ENCODE measurements at regions not wholly inside any gene's neighbourhood (a gene's known extent, or its start where the extent isn't known, plus 50 kb on each side); places are given as distances from the start of the nearest gene placed in this dataset.

DNA sequence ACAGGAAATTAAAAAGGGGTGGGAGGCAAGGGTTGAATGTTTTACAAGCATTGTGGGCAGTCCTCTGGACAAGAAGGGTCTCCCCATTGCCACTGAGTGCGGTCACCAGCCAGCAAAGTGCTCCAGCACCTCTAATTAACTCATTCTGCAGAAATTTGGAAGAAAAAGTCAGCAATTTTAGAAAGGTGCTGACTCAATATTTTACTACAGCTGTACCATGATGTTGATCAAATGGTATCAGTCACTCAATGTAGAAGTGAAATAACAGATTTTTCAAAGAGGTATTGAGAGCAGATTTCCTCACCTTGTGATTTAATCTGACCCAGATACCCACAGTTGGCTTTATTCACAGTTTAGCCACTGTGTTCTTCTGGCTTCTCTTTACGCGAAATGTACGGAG, 96.7 kb downstream of the PMP22 start:
- H4K20me1 ChIP-seq (ENCODE audit: insufficient read depth, low read length), result no peaks in the 10 kb centered on the region
- H3K27ac ChIP-seq (ENCODE audit: low read length), result no peak overlapping the region
- H3K4me3 ChIP-seq (ENCODE audit: low read length), result no peak overlapping the region
- no peaks in the 10 kb centered on the region for H3K27me3 ChIP-seq (ENCODE audit: low read depth, low read length)
- no peak overlapping the region for H3K9ac ChIP-seq (ENCODE audit: low read length)
- no peaks in the 10 kb centered on the region for H3K36me3 ChIP-seq (replicated peaks; ENCODE audit: low read depth, low read length)
- H3K4me2 ChIP-seq (ENCODE audit: low read length), result no peak overlapping the region
- no peak overlapping the region for H2AFZ ChIP-seq (ENCODE audit: low read depth, low read length)
- no peaks in the 10 kb centered on the region for H3K9me3 ChIP-seq (ENCODE audit: insufficient read depth, low read length)
- H3K4me1 ChIP-seq (ENCODE audit: low read length), result no peaks in the 10 kb centered on the region
- TF ChIP-seq EZH2phosphoT487 (IDR thresholded peaks at IDR 0.05; ENCODE audit: low read depth), result no peak
- TF ChIP-seq, protein P1, sequence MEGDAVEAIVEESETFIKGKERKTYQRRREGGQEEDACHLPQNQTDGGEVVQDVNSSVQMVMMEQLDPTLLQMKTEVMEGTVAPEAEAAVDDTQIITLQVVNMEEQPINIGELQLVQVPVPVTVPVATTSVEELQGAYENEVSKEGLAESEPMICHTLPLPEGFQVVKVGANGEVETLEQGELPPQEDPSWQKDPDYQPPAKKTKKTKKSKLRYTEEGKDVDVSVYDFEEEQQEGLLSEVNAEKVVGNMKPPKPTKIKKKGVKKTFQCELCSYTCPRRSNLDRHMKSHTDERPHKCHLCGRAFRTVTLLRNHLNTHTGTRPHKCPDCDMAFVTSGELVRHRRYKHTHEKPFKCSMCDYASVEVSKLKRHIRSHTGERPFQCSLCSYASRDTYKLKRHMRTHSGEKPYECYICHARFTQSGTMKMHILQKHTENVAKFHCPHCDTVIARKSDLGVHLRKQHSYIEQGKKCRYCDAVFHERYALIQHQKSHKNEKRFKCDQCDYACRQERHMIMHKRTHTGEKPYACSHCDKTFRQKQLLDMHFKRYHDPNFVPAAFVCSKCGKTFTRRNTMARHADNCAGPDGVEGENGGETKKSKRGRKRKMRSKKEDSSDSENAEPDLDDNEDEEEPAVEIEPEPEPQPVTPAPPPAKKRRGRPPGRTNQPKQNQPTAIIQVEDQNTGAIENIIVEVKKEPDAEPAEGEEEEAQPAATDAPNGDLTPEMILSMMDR (IDR thresholded peaks at IDR 0.05; ENCODE audit: low read depth, low read length), result no peak
- H3K79me2 ChIP-seq (ENCODE audit: low read length), result no peaks in the 10 kb centered on the region

DNA sequence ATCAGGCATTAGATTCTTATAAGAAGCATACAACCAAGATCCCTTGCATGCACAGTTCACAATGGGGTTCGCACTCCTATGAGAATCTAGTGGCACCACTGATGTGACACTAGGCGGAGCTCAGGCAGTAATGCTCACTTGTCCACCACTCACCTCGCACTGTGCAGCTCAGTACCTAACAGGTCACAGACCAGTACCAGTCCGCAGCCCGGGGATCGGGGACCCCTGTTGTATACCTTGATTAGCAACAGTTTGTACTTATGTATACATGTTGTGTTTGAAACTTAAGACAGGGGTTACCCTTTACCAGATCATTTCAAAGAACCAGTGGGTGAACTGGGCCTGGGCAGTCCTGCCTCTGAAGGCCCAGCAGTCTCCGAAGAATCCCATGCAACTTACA, 103.7 kb downstream of the PMP22 start:
- Histone ChIP-seq H3K4me1 (ENCODE audit: low read length) (no peaks in the 10 kb centered on the region), H3K27ac (ENCODE audit: low read length) (no peak overlapping the region), H3K9me3 (ENCODE audit: insufficient read depth, low read length) (no peaks in the 10 kb centered on the region), H3K4me2 (ENCODE audit: low read length) (no peak overlapping the region), H3K9ac (ENCODE audit: low read length) (no peak overlapping the region), H3K4me3 (ENCODE audit: low read length) (no peak overlapping the region), H4K20me1 (ENCODE audit: insufficient read depth, low read length) (no peaks in the 10 kb centered on the region), H3K27me3 (ENCODE audit: low read depth, low read length) (no peaks in the 10 kb centered on the region), H3K36me3 (replicated peaks; ENCODE audit: low read depth, low read length) (no peaks in the 10 kb centered on the region), H2AFZ (ENCODE audit: low read depth, low read length) (no peak overlapping the region), H3K79me2 (ENCODE audit: low read length) (no peaks in the 10 kb centered on the region)
- no peak for TF ChIP-seq EZH2phosphoT487 (IDR thresholded peaks at IDR 0.05; ENCODE audit: low read depth)
- TF ChIP-seq, protein P1 (IDR thresholded peaks at IDR 0.05; ENCODE audit: low read depth, low read length), result no peak

DNA sequence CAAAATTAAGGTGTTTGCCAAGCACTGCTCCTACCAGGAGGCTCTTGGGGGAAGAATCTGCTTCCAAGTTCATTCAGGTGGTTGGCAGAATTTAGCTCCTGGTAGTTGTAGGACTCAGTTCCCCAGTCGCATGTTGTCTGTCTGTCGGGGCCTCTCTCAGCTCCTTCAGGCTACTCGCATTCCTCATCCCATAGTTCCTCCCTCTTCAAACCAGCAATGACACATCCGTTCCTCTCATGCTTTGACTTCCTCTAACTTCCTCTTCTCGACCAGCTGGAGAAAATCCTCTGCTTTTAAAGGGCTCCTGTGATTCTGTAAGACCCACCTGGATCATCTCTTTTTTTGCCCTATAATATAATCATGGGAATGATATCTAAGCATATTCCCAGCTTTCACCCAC, 108.1 kb downstream of the PMP22 start:
- H3K27me3 ChIP-seq (ENCODE audit: low read depth, low read length), result no peaks in the 10 kb centered on the region
- TF ChIP-seq EZH2phosphoT487 (IDR thresholded peaks at IDR 0.05; ENCODE audit: low read depth), result no peak
- H3K4me1 ChIP-seq (ENCODE audit: low read length), result no peaks in the 10 kb centered on the region
- no peak overlapping the region for H3K9ac ChIP-seq (ENCODE audit: low read length)
- H3K4me3 ChIP-seq (ENCODE audit: low read length), result no peak overlapping the region
- no peak overlapping the region for H2AFZ ChIP-seq (ENCODE audit: low read depth, low read length)
- no peaks in the 10 kb centered on the region for H3K36me3 ChIP-seq (replicated peaks; ENCODE audit: low read depth, low read length)
- H4K20me1 ChIP-seq (ENCODE audit: insufficient read depth, low read length), result no peaks in the 10 kb centered on the region
- no peaks in the 10 kb centered on the region for H3K9me3 ChIP-seq (ENCODE audit: insufficient read depth, low read length)
- no peak overlapping the region for H3K27ac ChIP-seq (ENCODE audit: low read length)
- no peak overlapping the region for H3K4me2 ChIP-seq (ENCODE audit: low read length)
- no peaks in the 10 kb centered on the region for H3K79me2 ChIP-seq (ENCODE audit: low read length)

DNA sequence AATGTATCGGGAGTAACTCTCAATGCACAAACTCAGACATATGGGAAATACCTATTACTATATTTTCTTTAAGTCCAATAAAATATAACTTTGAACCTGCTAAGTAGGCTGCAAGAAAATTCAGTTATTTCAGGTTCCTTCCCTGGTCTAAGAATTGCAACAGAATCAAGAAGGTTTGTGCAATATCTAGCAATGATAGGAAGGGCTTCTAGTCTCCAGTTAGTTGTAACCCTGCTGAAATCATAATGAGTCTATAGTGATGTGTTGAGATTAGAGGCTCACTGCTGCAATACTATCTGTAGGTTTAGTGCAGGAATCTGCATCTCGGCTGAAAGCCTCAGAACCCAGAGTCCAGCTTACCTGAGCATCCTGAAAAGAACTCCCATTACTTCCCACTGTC, 110.5 kb downstream of the PMP22 start:
- no peak overlapping the region for H2AFZ ChIP-seq (ENCODE audit: low read depth, low read length)
- H3K4me2 ChIP-seq (ENCODE audit: low read length), result no peak overlapping the region
- H3K27me3 ChIP-seq (ENCODE audit: low read depth, low read length), result no peaks in the 10 kb centered on the region
- H3K4me1 ChIP-seq (ENCODE audit: low read length), result no peaks in the 10 kb centered on the region
- TF ChIP-seq, protein P1 (IDR thresholded peaks at IDR 0.05; ENCODE audit: low read depth, low read length), result no peak
- no peak for TF ChIP-seq EZH2phosphoT487 (IDR thresholded peaks at IDR 0.05; ENCODE audit: low read depth)
- no peak overlapping the region for H3K27ac ChIP-seq (ENCODE audit: low read length)
- H4K20me1 ChIP-seq (ENCODE audit: insufficient read depth, low read length), result no peaks in the 10 kb centered on the region
- H3K4me3 ChIP-seq (ENCODE audit: low read length), result no peak overlapping the region
- H3K36me3 ChIP-seq (replicated peaks; ENCODE audit: low read depth, low read length), result no peaks in the 10 kb centered on the region
- no peak overlapping the region for H3K9ac ChIP-seq (ENCODE audit: low read length)
- no peaks in the 10 kb centered on the region for H3K79me2 ChIP-seq (ENCODE audit: low read length)
- H3K9me3 ChIP-seq (ENCODE audit: insufficient read depth, low read length), result no peaks in the 10 kb centered on the region

DNA sequence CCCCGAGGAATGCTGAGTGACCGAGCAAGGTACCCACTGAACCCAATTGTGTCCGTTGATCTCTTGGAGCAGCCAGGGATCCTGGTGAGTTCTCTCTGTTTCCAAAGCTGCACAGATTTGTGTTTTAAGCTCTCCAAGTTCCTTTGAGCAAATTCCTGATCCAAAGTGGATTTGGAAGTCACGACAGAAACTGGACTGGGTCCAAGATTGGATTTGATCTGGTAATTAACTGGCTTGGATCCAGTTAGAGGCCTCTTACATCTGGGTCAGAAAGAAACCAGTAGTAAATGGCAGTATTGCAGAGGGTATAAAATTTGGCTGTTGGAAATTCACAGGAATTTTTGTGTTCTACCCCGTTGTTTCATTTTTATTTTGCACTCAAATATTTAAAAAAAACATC, 119.5 kb downstream of the PMP22 start:
- TF ChIP-seq, protein P1 (IDR thresholded peaks at IDR 0.05; ENCODE audit: low read depth, low read length), result no peak
- no peak for TF ChIP-seq EZH2phosphoT487 (IDR thresholded peaks at IDR 0.05; ENCODE audit: low read depth)
- Histone ChIP-seq H3K9ac (ENCODE audit: low read length) (no peak overlapping the region), H3K9me3 (ENCODE audit: insufficient read depth, low read length) (no peaks in the 10 kb centered on the region), H3K79me2 (ENCODE audit: low read length) (no peaks in the 10 kb centered on the region), H3K4me1 (ENCODE audit: low read length) (no peaks in the 10 kb centered on the region), H3K27ac (ENCODE audit: low read length) (no peak overlapping the region), H3K4me2 (ENCODE audit: low read length) (no peak overlapping the region), H3K4me3 (ENCODE audit: low read length) (no peak overlapping the region), H2AFZ (ENCODE audit: low read depth, low read length) (no peak overlapping the region), H3K27me3 (ENCODE audit: low read depth, low read length) (no peaks in the 10 kb centered on the region), H3K36me3 (replicated peaks; ENCODE audit: low read depth, low read length) (no peaks in the 10 kb centered on the region), H4K20me1 (ENCODE audit: insufficient read depth, low read length) (no peaks in the 10 kb centered on the region)
